GM12878 (cell line): ENCODE measurements at regions not wholly inside any gene's neighbourhood (a gene's known extent, or its start where the extent isn't known, plus 50 kb on each side); places are given as distances from the start of the nearest gene placed in this dataset.

Experiments
- ATAC-seq: fragments of 200-7000 bp; cut with Tn5 transposase; 3 replicates; pipeline ENCODE4 v1.9.1; 2020; ENCODE audit warnings: mild to moderate bottlenecking, moderate library complexity
- BruUV-seq: library from RNA; stranded (reverse); fragments of 400-500 nt; replicated peaks from 2 replicates; lab custom pipeline; 2021; lab: Mats Ljungman, UMichigan
- CTCF ChIA-PET: fragments of 300-600 bp; sonication (Branson Sonifier 250); formaldehyde crosslinking; extraction: SDS; loops from one replicate; lab custom pipeline; 2021; ENCODE audit warnings: inconsistent platforms; lab: Yijun Ruan, JAX
- POLR2A ChIA-PET: fragments of 350-600 bp; formaldehyde crosslinking; extraction: SDS; loops from one replicate; lab custom pipeline; 2021; ENCODE audit warnings: inconsistent platforms; lab: Charles Lee
- RAD21 ChIA-PET: fragments of 300-600 bp; sonication (Branson Sonifier 250); formaldehyde crosslinking; loops from one replicate; lab custom pipeline; 2023; ENCODE audit warnings: antibody characterized with exemption; ENCODE audit not compliant: unreplicated experiment; lab: Charles Lee
- SMC1A ChIA-PET: fragments of 300-600 bp; sonication (Branson Sonifier 250); formaldehyde crosslinking; loops from one replicate; lab custom pipeline; 2023; ENCODE audit not compliant: unreplicated experiment, uncharacterized antibody; lab: Charles Lee
- DNase-seq: peaks from one replicate; pipeline ENCODE4 v3.0.0-alpha.2; 2011; ENCODE audit warnings: low read depth, low spot score
- FAIRE-seq: peaks from 3 replicates; lab custom pipeline; 2011; peaks lifted over from hg19 to GRCh38; lab: Jason Lieb, UNC
- H2AFZ ChIP-seq: 2 replicates; pipeline ENCODE4 v1.6.0; 2011; ENCODE audit warnings: low read depth, low read length, control low read depth; ENCODE audit not compliant: control insufficient read depth
- H3K27ac ChIP-seq: 2 replicates; pipeline ENCODE4 v1.5.1; 2011; ENCODE audit warnings: control low read depth; ENCODE audit not compliant: control insufficient read depth, insufficient read depth
- H3K27me3 ChIP-seq, 2 experiments: replicated peaks in 1 of 2; 2 replicates each; pipeline versions ENCODE4 v1.6.0 to v1.6.1; 2011; ENCODE audit warnings: low read length in 1 of 2; ENCODE audit not compliant: control insufficient read depth in 2 of 2, insufficient read depth in 2 of 2
- H3K36me3 ChIP-seq, 2 experiments: 2 replicates each; pipeline ENCODE4 v1.5.1; 2011; ENCODE audit warnings: low read length in 1 of 2; ENCODE audit not compliant: control insufficient read depth in 2 of 2, insufficient read depth in 2 of 2
- H3K4me1 ChIP-seq: 2 replicates; pipeline ENCODE4 v1.6.1; 2011; ENCODE audit warnings: mild to moderate bottlenecking, low read length, moderate library complexity, mixed read lengths; ENCODE audit not compliant: control insufficient read depth, insufficient read depth
- H3K4me2 ChIP-seq: 2 replicates; pipeline ENCODE4 v1.6.0; 2011; ENCODE audit warnings: control low read depth; ENCODE audit not compliant: control insufficient read depth, insufficient read depth
- H3K4me3 ChIP-seq: fragments of 200-600 bp; sonication (generic); 2 replicates; pipeline ENCODE4 v1.5.1; 2016
- H3K79me2 ChIP-seq: 2 replicates; pipeline ENCODE4 v1.6.0; 2011; ENCODE audit warnings: low read length; ENCODE audit not compliant: control insufficient read depth, insufficient read depth
- H3K9ac ChIP-seq: 2 replicates; pipeline ENCODE4 v1.8.0; 2011; ENCODE audit warnings: low read length, control low read depth, mixed read lengths; ENCODE audit not compliant: control insufficient read depth, insufficient read depth
- H3K9me3 ChIP-seq: replicated peaks from 3 replicates; pipeline ENCODE4 v1.5.1; 2011; ENCODE audit warnings: mild to moderate bottlenecking, low read length; ENCODE audit not compliant: control insufficient read depth, insufficient read depth
- H4K20me1 ChIP-seq: 2 replicates; pipeline ENCODE4 v1.6.0; 2011; ENCODE audit not compliant: control insufficient read depth, insufficient read depth
- CHD2 ChIP-seq: IDR thresholded peaks from 2 replicates; pipeline ENCODE4 v1.6.1; 2011; ENCODE audit warnings: low read depth, low read length, improper control_type of control experiment, borderline replicate concordance
- EED ChIP-seq: sonication (generic); IDR thresholded peaks from 2 replicates; pipeline ENCODE4 v1.6.1; 2016; ENCODE audit warnings: antibody characterized with exemption, low read depth
- EGR1 ChIP-seq, 2 experiments: IDR thresholded peaks; 1 replicate in 1 of 2; 2 replicates in 1 of 2; pipeline ENCODE4 v1.6.1; 2011 to 2012; ENCODE audit warnings: low read depth in 2 of 2, low read length in 2 of 2, borderline replicate concordance in 1 of 2, mild to moderate bottlenecking in 1 of 2, moderate library complexity in 1 of 2
- EP300 ChIP-seq, 2 experiments: fragments of 150-350 bp in 1 of 2; IDR thresholded peaks; 2 replicates each; pipeline ENCODE4 v1.6.1; 2011 to 2012; ENCODE audit warnings: low read depth in 2 of 2, low read length in 2 of 2, borderline replicate concordance in 1 of 2, improper control_type of control experiment in 1 of 2, inconsistent platforms in 1 of 2; ENCODE audit not compliant: control insufficient read depth in 1 of 2
- FOXK2 ChIP-seq: fragments of 450-650 bp; IDR thresholded peaks from 2 replicates; pipeline ENCODE4 v1.6.1; 2017; ENCODE audit warnings: mild to moderate bottlenecking, moderate library complexity
- KDM1A ChIP-seq: fragments of 200-600 bp; sonication (generic); IDR thresholded peaks from 2 replicates; pipeline ENCODE4 v1.6.1; 2016; ENCODE audit warnings: borderline replicate concordance
- MTA2 ChIP-seq: fragments of 450-650 bp; IDR thresholded peaks from 2 replicates; pipeline ENCODE4 v1.6.1; 2016; ENCODE audit warnings: low read depth, mild to moderate bottlenecking, moderate library complexity
- RAD51 ChIP-seq: fragments of 450-650 bp; IDR thresholded peaks from 2 replicates; pipeline ENCODE4 v1.6.1; 2016; ENCODE audit warnings: moderate library complexity, mild to moderate bottlenecking, inconsistent platforms
- RFX5 ChIP-seq: IDR thresholded peaks from 2 replicates; pipeline ENCODE4 v1.6.1; 2011; ENCODE audit warnings: low read depth, low read length, improper control_type of control experiment
- SMC3 ChIP-seq: IDR thresholded peaks from 2 replicates; pipeline ENCODE4 v1.6.1; 2011; ENCODE audit warnings: low read length, improper control_type of control experiment, borderline replicate concordance
- SRF ChIP-seq, 2 experiments: IDR thresholded peaks; 2 replicates each; pipeline ENCODE4 v1.6.1; 2011; ENCODE audit warnings: low read depth in 2 of 2, low read length in 2 of 2, mild to moderate bottlenecking in 1 of 2, moderate library complexity in 1 of 2
- YY1 ChIP-seq: IDR thresholded peaks from 2 replicates; pipeline ENCODE4 v1.6.1; 2011; ENCODE audit warnings: low read depth, mild to moderate bottlenecking, low read length
- ZBED1 ChIP-seq: IDR thresholded peaks from 2 replicates; pipeline ENCODE4 v1.6.1; 2016; ENCODE audit warnings: borderline replicate concordance
- WGBS: methylation state at CpG from one replicate; pipeline ENCODE4 v1.1.6; 2016; ENCODE audit warnings: low lambda C conversion rate; ENCODE audit not compliant: insufficient replicate concordance, insufficient coverage; ENCODE audit errors: missing lambda C conversion rate; 5-methylcytosine and 5-hydroxymethylcytosine counted together
- in situ Hi-C: fragments of 300-500 bp; cut with MboI; formaldehyde crosslinking; loops from 9 replicates; pipeline ENCODE4 v1.14.3; 2018; ENCODE audit warnings: mixed read lengths
- intact Hi-C: fragments of 100-400 bp; cut with micrococcal nuclease; formaldehyde crosslinking; loops from one replicate; pipeline ENCODE4 v1.14.2; 2022; ENCODE audit not compliant: unreplicated experiment
- TF ChIP-seq, protein P1 (sequence below): fragments of 450-650 bp; IDR thresholded peaks from 2 replicates; pipeline ENCODE4 v1.6.1; 2017; ENCODE audit warnings: mild to moderate bottlenecking, moderate library complexity
- TF ChIP-seq, protein P2 (sequence below): IDR thresholded peaks from 2 replicates; pipeline ENCODE4 v1.6.1; 2011; ENCODE audit warnings: borderline replicate concordance, low read depth, mild to moderate bottlenecking, moderate library complexity, mixed read lengths, low read length; ENCODE audit not compliant: insufficient read depth; ENCODE audit errors: extremely low read length
- TF ChIP-seq, protein P3 (sequence below): fragments of 450-650 bp; formaldehyde crosslinking; IDR thresholded peaks from 2 replicates; pipeline ENCODE4 v1.4.0; 2020; ENCODE audit warnings: mild to moderate bottlenecking, moderate library complexity

DNA sequence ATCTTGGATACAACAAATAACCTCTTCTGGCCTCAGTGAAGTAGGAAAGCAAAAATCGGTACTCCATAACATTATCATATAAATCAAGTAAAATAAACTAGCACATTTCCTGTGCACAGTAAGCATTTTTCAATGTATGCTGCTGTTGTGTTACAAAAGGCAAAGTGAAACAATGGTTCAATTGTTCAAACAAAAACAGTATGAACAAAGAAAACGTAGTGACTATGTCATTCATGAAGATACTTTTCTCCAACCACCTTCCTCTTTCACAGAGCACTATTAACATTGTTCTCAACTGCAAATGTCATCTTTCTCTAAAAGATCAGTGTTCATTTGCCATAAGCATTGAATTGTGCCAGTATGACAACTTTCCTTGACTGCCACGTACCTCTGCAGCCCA, 318.6 kb upstream of the PRDM1 start:
- WGBS = 50% methylated on average over 3 of the region's 3 CpGs
- no peaks in the 10 kb centered on the region for H3K4me1 ChIP-seq
- ATAC-seq (no peak), FAIRE-seq (no peak), DNase-seq (no peak)
- no peaks in the 10 kb centered on the region for H3K79me2 ChIP-seq
- TF ChIP-seq KDM1A (no peak), RFX5 (no peak), YY1 (no peak), MTA2 (no peak), EP300 (IDR thresholded peaks at IDR 0.05; ENCODE audit: borderline replicate concordance in 1 of 2, control insufficient read depth in 1 of 2, low read depth in 2 of 2, low read length in 2 of 2) (no peak), EGR1 (IDR thresholded peaks at IDR 0.05; ENCODE audit: borderline replicate concordance in 1 of 2, low read depth in 2 of 2, low read length in 2 of 2) (no peak), CHD2 (no peak), SMC3 (no peak), EED (no peak), RAD51 (no peak), SRF (IDR thresholded peaks at IDR 0.05; ENCODE audit: low read depth in 2 of 2, low read length in 2 of 2) (no peak), FOXK2 (no peak), ZBED1 (no peak)
- TF ChIP-seq, protein P1, sequence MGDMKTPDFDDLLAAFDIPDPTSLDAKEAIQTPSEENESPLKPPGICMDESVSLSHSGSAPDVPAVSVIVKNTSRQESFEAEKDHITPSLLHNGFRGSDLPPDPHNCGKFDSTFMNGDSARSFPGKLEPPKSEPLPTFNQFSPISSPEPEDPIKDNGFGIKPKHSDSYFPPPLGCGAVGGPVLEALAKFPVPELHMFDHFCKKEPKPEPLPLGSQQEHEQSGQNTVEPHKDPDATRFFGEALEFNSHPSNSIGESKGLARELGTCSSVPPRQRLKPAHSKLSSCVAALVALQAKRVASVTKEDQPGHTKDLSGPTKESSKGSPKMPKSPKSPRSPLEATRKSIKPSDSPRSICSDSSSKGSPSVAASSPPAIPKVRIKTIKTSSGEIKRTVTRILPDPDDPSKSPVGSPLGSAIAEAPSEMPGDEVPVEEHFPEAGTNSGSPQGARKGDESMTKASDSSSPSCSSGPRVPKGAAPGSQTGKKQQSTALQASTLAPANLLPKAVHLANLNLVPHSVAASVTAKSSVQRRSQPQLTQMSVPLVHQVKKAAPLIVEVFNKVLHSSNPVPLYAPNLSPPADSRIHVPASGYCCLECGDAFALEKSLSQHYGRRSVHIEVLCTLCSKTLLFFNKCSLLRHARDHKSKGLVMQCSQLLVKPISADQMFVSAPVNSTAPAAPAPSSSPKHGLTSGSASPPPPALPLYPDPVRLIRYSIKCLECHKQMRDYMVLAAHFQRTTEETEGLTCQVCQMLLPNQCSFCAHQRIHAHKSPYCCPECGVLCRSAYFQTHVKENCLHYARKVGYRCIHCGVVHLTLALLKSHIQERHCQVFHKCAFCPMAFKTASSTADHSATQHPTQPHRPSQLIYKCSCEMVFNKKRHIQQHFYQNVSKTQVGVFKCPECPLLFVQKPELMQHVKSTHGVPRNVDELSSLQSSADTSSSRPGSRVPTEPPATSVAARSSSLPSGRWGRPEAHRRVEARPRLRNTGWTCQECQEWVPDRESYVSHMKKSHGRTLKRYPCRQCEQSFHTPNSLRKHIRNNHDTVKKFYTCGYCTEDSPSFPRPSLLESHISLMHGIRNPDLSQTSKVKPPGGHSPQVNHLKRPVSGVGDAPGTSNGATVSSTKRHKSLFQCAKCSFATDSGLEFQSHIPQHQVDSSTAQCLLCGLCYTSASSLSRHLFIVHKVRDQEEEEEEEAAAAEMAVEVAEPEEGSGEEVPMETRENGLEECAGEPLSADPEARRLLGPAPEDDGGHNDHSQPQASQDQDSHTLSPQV = no peak
- TF ChIP-seq, protein P2, sequence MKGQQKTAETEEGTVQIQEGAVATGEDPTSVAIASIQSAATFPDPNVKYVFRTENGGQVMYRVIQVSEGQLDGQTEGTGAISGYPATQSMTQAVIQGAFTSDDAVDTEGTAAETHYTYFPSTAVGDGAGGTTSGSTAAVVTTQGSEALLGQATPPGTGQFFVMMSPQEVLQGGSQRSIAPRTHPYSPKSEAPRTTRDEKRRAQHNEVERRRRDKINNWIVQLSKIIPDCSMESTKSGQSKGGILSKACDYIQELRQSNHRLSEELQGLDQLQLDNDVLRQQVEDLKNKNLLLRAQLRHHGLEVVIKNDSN = no peak
- TF ChIP-seq, protein P3, sequence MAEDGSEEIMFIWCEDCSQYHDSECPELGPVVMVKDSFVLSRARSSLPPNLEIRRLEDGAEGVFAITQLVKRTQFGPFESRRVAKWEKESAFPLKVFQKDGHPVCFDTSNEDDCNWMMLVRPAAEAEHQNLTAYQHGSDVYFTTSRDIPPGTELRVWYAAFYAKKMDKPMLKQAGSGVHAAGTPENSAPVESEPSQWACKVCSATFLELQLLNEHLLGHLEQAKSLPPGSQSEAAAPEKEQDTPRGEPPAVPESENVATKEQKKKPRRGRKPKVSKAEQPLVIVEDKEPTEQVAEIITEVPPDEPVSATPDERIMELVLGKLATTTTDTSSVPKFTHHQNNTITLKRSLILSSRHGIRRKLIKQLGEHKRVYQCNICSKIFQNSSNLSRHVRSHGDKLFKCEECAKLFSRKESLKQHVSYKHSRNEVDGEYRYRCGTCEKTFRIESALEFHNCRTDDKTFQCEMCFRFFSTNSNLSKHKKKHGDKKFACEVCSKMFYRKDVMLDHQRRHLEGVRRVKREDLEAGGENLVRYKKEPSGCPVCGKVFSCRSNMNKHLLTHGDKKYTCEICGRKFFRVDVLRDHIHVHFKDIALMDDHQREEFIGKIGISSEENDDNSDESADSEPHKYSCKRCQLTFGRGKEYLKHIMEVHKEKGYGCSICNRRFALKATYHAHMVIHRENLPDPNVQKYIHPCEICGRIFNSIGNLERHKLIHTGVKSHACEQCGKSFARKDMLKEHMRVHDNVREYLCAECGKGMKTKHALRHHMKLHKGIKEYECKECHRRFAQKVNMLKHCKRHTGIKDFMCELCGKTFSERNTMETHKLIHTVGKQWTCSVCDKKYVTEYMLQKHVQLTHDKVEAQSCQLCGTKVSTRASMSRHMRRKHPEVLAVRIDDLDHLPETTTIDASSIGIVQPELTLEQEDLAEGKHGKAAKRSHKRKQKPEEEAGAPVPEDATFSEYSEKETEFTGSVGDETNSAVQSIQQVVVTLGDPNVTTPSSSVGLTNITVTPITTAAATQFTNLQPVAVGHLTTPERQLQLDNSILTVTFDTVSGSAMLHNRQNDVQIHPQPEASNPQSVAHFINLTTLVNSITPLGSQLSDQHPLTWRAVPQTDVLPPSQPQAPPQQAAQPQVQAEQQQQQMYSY = no peak
- H3K27me3 ChIP-seq = peaks cover 0 to 2% of the 10 kb centered on the region in 2 experiments; a peak in 2 of 4 replicates
- no peaks in the 10 kb centered on the region for H4K20me1 ChIP-seq
- in situ Hi-C loops = no loop called here
- no TSS peak for BruUV-seq
- no peak overlapping the region for H3K27ac ChIP-seq
- no peak overlapping the region for H3K4me2 ChIP-seq
- POLR2A ChIA-PET = no interaction called here
- RAD21 ChIA-PET = no interaction called here
- SMC1A ChIA-PET = interaction anchor here (1.4 to 1.8 kb wide), 2 partner anchors 14 to 336 kb away, joined by 4 read pairs; no protein-coding TSS in a partner anchor
- intact Hi-C loops = no loop called here
- no peak overlapping the region for H3K4me3 ChIP-seq
- H3K36me3 ChIP-seq = no peaks in the 10 kb centered on the region
- H2AFZ ChIP-seq = no peak overlapping the region
- CTCF ChIA-PET = no interaction called here
- H3K9me3 ChIP-seq = no peaks in the 10 kb centered on the region
- no peak overlapping the region for H3K9ac ChIP-seq
